ENCODE measurements at regions not wholly inside any gene's neighbourhood (a gene's known extent, or its start where the extent isn't known, plus 50 kb on each side); places are given as distances from the start of the nearest gene placed in this dataset.

GRCh38 chr3:40864915-40865314 is 334.4 kb upstream of the CTNNB1 start:
- TF ChIP-seq POLR2AphosphoS5 (IDR thresholded peaks at IDR 0.05; ENCODE audit: insufficient read depth in 1 of 2, low read depth in 1 of 2) (no peak), CTCF (IDR thresholded peaks at IDR 0.05) (no peak), POLR2A (IDR thresholded peaks at IDR 0.05) (no peak)
